H1 (cell line): ENCODE measurements at regions not wholly inside any gene's neighbourhood (a gene's known extent, or its start where the extent isn't known, plus 50 kb on each side); places are given as distances from the start of the nearest gene placed in this dataset.
A peak's percentile ranks its signal among the peaks of the same experiment; 100 is the strongest.

Experiments
- CTCF ChIA-PET: fragments of 300-600 bp; sonication (Branson Sonifier 250); formaldehyde crosslinking; loops from one replicate; lab custom pipeline; 2021; ENCODE audit not compliant: partially characterized antibody; lab: Charles Lee
- POLR2A ChIA-PET: fragments of 300-600 bp; sonication (Branson Sonifier 250); formaldehyde crosslinking; loops from one replicate; lab custom pipeline; 2021; ENCODE audit warnings: inconsistent platforms; ENCODE audit not compliant: partially characterized antibody; lab: Charles Lee
- DNase-seq, 2 experiments: peaks; one replicate each; pipeline versions ENCODE4 v3.0.0 to v3.0.0-alpha.2; 2010 to 2022; ENCODE audit warnings: low spot score in 2 of 2, low read depth in 1 of 2, mixed read lengths in 1 of 2
- FAIRE-seq: peaks from 2 replicates; lab custom pipeline; 2011; peaks lifted over from hg19 to GRCh38; lab: Jason Lieb, UNC
- H2AFZ ChIP-seq: 2 replicates; pipeline ENCODE4 v1.8.1; 2012; ENCODE audit warnings: low read length, inconsistent platforms
- H2AK5ac ChIP-seq: 2 replicates; pipeline ENCODE4 v1.6.1; 2013; ENCODE audit warnings: low read depth, low read length
- H2BK120ac ChIP-seq: replicated peaks from 2 replicates; pipeline ENCODE3; 2013; ENCODE audit warnings: low read depth, low read length, inconsistent platforms
- H2BK12ac ChIP-seq: 2 replicates; pipeline ENCODE4 v1.6.1; 2013; ENCODE audit warnings: low read depth, low read length
- H2BK15ac ChIP-seq: 2 replicates; pipeline ENCODE4 v1.6.1; 2013; ENCODE audit warnings: low read length
- H2BK20ac ChIP-seq: 2 replicates; pipeline ENCODE4 v1.6.1; 2013; ENCODE audit warnings: low read length
- H2BK5ac ChIP-seq: 2 replicates; pipeline ENCODE4 v1.6.1; 2013; ENCODE audit warnings: low read depth, low read length
- H3K14ac ChIP-seq: 2 replicates; pipeline ENCODE4 v1.6.1; 2013; ENCODE audit warnings: inconsistent platforms; ENCODE audit not compliant: insufficient read length
- H3K18ac ChIP-seq: 2 replicates; pipeline ENCODE4 v1.6.1; 2013; ENCODE audit warnings: low read length; ENCODE audit errors: extremely low read depth
- H3K23ac ChIP-seq: 2 replicates; pipeline ENCODE4 v1.6.1; 2013; ENCODE audit warnings: inconsistent platforms; ENCODE audit not compliant: insufficient read length
- H3K23me2 ChIP-seq: 2 replicates; pipeline ENCODE4 v1.6.1; 2013; ENCODE audit warnings: low read depth, low read length
- H3K27ac ChIP-seq: 2 replicates; pipeline ENCODE4 v1.6.1; 2011; ENCODE audit warnings: low read depth, low read length, inconsistent platforms
- H3K27me3 ChIP-seq, 4 experiments: replicated peaks in 1 of 4; 1 replicate in 1 of 4; 2 replicates in 3 of 4; pipeline versions ENCODE4 v1.6.1 to v1.8.1; 2011 to 2013; ENCODE audit warnings: low read length in 3 of 4, mild to moderate bottlenecking in 3 of 4, inconsistent platforms in 2 of 4, mixed read lengths in 2 of 4, moderate library complexity in 1 of 4; ENCODE audit not compliant: control insufficient read depth in 3 of 4, insufficient read depth in 3 of 4; ENCODE audit errors: extremely low read depth in 1 of 4
- H3K36me3 ChIP-seq, 4 experiments: 2 replicates each; pipeline versions ENCODE4 v1.6.1 to v1.8.1; 2011 to 2013; ENCODE audit warnings: mild to moderate bottlenecking in 4 of 4, low read length in 3 of 4, moderate library complexity in 2 of 4, control low read depth in 1 of 4, inconsistent platforms in 1 of 4; ENCODE audit not compliant: insufficient read depth in 4 of 4, control insufficient read depth in 2 of 4
- H3K4ac ChIP-seq: replicated peaks from 2 replicates; pipeline ENCODE3; 2013; ENCODE audit warnings: low read length, low read depth, mixed read lengths, inconsistent platforms; ENCODE audit not compliant: insufficient read length
- H3K4me1 ChIP-seq, 4 experiments: replicated peaks in 1 of 4; 1 replicate in 1 of 4; 2 replicates in 3 of 4; pipeline versions ENCODE4 v1.6.1 to v1.8.1; 2011 to 2013; ENCODE audit warnings: low read length in 3 of 4, inconsistent platforms in 2 of 4, mixed read lengths in 1 of 4; ENCODE audit not compliant: insufficient read depth in 4 of 4, control insufficient read depth in 3 of 4
- H3K4me2 ChIP-seq, 2 experiments: 2 replicates each; pipeline versions ENCODE4 v1.6.1 to v1.8.1; 2011 to 2013; ENCODE audit warnings: low read depth in 2 of 2, low read length in 2 of 2, control low read depth in 1 of 2, inconsistent platforms in 1 of 2, mild to moderate bottlenecking in 1 of 2; ENCODE audit not compliant: insufficient read depth in 1 of 2
- H3K4me3 ChIP-seq, 4 experiments: fragments of 200-600, 300-600 bp in 1 of 4; sonication (generic), shearing (Covaris generic), sonication (Bioruptor Twin) in 1 of 4; 2 replicates each; pipeline versions ENCODE4 v1.5.1 to v1.8.1; 2011 to 2016; ENCODE audit warnings: low read length in 4 of 4, low read depth in 3 of 4, control low read depth in 2 of 4, inconsistent platforms in 2 of 4, mild to moderate bottlenecking in 2 of 4, mixed read lengths in 1 of 4, moderate library complexity in 1 of 4; ENCODE audit not compliant: insufficient read depth in 2 of 4; ENCODE audit errors: extremely low read depth in 1 of 4
- H3K56ac ChIP-seq: replicated peaks from 2 replicates; pipeline ENCODE3; 2013; ENCODE audit warnings: low read depth, mild to moderate bottlenecking, mixed read lengths, low read length, inconsistent platforms; ENCODE audit not compliant: insufficient read length
- H3K79me1 ChIP-seq: 2 replicates; pipeline ENCODE4 v1.6.1; 2013; ENCODE audit warnings: low read depth, low read length, control low read depth
- H3K79me2 ChIP-seq, 2 experiments: 2 replicates each; pipeline versions ENCODE4 v1.6.1 to v1.8.1; 2012 to 2013; ENCODE audit warnings: low read length in 2 of 2, mild to moderate bottlenecking in 2 of 2, inconsistent platforms in 1 of 2; ENCODE audit not compliant: insufficient read depth in 2 of 2, control insufficient read depth in 1 of 2
- H3K9ac ChIP-seq, 4 experiments: replicated peaks in 1 of 4; 1 replicate in 1 of 4; 2 replicates in 3 of 4; pipeline versions ENCODE4 v1.6.1 to v1.8.1; 2011 to 2013; ENCODE audit warnings: low read depth in 3 of 4, low read length in 3 of 4, control low read depth in 2 of 4, mild to moderate bottlenecking in 2 of 4, moderate library complexity in 2 of 4, inconsistent platforms in 1 of 4; ENCODE audit errors: extremely low read depth in 1 of 4
- H3K9me3 ChIP-seq, 2 experiments: 2 replicates each; pipeline versions ENCODE4 v1.6.1 to v1.8.1; 2012 to 2013; ENCODE audit warnings: mild to moderate bottlenecking in 2 of 2, moderate library complexity in 2 of 2, control low read depth in 1 of 2, inconsistent platforms in 1 of 2, low read depth in 1 of 2, low read length in 1 of 2, mixed read lengths in 1 of 2; ENCODE audit not compliant: insufficient read depth in 2 of 2
- H4K20me1 ChIP-seq, 2 experiments: replicated peaks in 1 of 2; 2 replicates each; pipeline versions ENCODE3 to v1.8.1; 2011 to 2013; ENCODE audit warnings: inconsistent platforms in 2 of 2, low read length in 2 of 2, mild to moderate bottlenecking in 1 of 2; ENCODE audit not compliant: insufficient read depth in 2 of 2, control insufficient read depth in 1 of 2
- H4K5ac ChIP-seq: 2 replicates; pipeline ENCODE4 v1.6.1; 2013; ENCODE audit warnings: low read length, low read depth, mixed read lengths, inconsistent platforms; ENCODE audit not compliant: insufficient read length
- H4K8ac ChIP-seq: 2 replicates; pipeline ENCODE4 v1.8.0; 2013; ENCODE audit warnings: mild to moderate bottlenecking, moderate library complexity, low read length, inconsistent platforms; ENCODE audit not compliant: insufficient read depth; ENCODE audit errors: extremely low read depth
- H4K91ac ChIP-seq: replicated peaks from 2 replicates; pipeline ENCODE3; 2013; ENCODE audit warnings: low read length, mixed read lengths, inconsistent platforms; ENCODE audit not compliant: insufficient read length
- ASH2L ChIP-seq: fragments of 200-600, 300-600 bp; sonication (generic); IDR thresholded peaks from one replicate; pipeline ENCODE4 v1.7.1; 2017; ENCODE audit warnings: low read length
- CBX5 ChIP-seq: fragments of 300-800, 300-1000 bp; sonication (generic); IDR thresholded peaks from 2 replicates; pipeline ENCODE4 v1.7.1; 2016; ENCODE audit warnings: antibody characterized with exemption, low read length, low read depth
- CHD2 ChIP-seq: IDR thresholded peaks from 2 replicates; pipeline ENCODE4 v1.6.1; 2012; ENCODE audit warnings: low read length, improper control_type of control experiment
- EP300 ChIP-seq, 2 experiments: IDR thresholded peaks; 1 replicate in 1 of 2; 2 replicates in 1 of 2; pipeline ENCODE4 v1.6.1; 2011 to 2012; ENCODE audit warnings: low read depth in 2 of 2, low read length in 2 of 2, mild to moderate bottlenecking in 2 of 2, borderline replicate concordance in 1 of 2, inconsistent platforms in 1 of 2, moderate library complexity in 1 of 2
- GTF2F1 ChIP-seq: IDR thresholded peaks from 2 replicates; pipeline ENCODE4 v1.6.1; 2012; ENCODE audit warnings: low read depth, low read length, improper control_type of control experiment, borderline replicate concordance
- JUN ChIP-seq: IDR thresholded peaks from 2 replicates; pipeline ENCODE4 v1.6.1; 2011; ENCODE audit warnings: low read depth, mild to moderate bottlenecking, improper control_type of control experiment, low read length
- KDM5A ChIP-seq: fragments of 200-600 bp; IDR thresholded peaks from 2 replicates; pipeline ENCODE4 v1.7.1; 2012; ENCODE audit warnings: mild to moderate bottlenecking, low read length, inconsistent platforms, mixed read lengths
- POLR2A ChIP-seq, 2 experiments: IDR thresholded peaks; 1 replicate in 1 of 2; 2 replicates in 1 of 2; pipeline ENCODE4 v1.6.1; 2011; ENCODE audit warnings: low read depth in 2 of 2, low read length in 2 of 2, mild to moderate bottlenecking in 2 of 2; ENCODE audit errors: control extremely low read depth in 1 of 2
- SIN3A ChIP-seq, 2 experiments: IDR thresholded peaks in 1 of 2; conservative IDR thresholded peaks in 1 of 2; 2 replicates each; pipeline ENCODE4 v1.6.1; 2011 to 2012; ENCODE audit warnings: low read length in 2 of 2, improper control_type of control experiment in 1 of 2, low read depth in 1 of 2, mild to moderate bottlenecking in 1 of 2
- SIX5 ChIP-seq: IDR thresholded peaks from 2 replicates; pipeline ENCODE4 v1.6.1; 2011; ENCODE audit warnings: mild to moderate bottlenecking, low read depth, low read length
- SP4 ChIP-seq: IDR thresholded peaks from 2 replicates; pipeline ENCODE4 v1.6.1; 2012; ENCODE audit warnings: low read length, inconsistent platforms
- WGBS, 2 experiments: shearing (Covaris generic) in 1 of 2; methylation state at CpG; one replicate each; pipeline versions ENCODE4 v1.1.6 to v1.1.7; 2013 to 2015; ENCODE audit warnings: low lambda C conversion rate in 2 of 2, mixed read lengths in 2 of 2, inconsistent platforms in 1 of 2, low coverage in 1 of 2, missing lambda C conversion rate in 1 of 2; ENCODE audit not compliant: insufficient replicate concordance in 2 of 2, insufficient coverage in 1 of 2, insufficient read length in 1 of 2; ENCODE audit errors: extremely low coverage in 1 of 2, missing lambda C conversion rate in 1 of 2; 5-methylcytosine and 5-hydroxymethylcytosine counted together
- TF ChIP-seq, protein P1 (sequence below), 3 experiments: IDR thresholded peaks; 1 replicate in 2 of 3; 2 replicates in 1 of 3; pipeline versions ENCODE4 v1.5.1 to v1.6.1; 2011; ENCODE audit warnings: low read length in 3 of 3, mild to moderate bottlenecking in 3 of 3, inconsistent platforms in 2 of 3, low read depth in 1 of 3, moderate library complexity in 1 of 3; ENCODE audit not compliant: insufficient read depth in 1 of 3; ENCODE audit errors: control extremely low read depth in 1 of 3

DNA sequence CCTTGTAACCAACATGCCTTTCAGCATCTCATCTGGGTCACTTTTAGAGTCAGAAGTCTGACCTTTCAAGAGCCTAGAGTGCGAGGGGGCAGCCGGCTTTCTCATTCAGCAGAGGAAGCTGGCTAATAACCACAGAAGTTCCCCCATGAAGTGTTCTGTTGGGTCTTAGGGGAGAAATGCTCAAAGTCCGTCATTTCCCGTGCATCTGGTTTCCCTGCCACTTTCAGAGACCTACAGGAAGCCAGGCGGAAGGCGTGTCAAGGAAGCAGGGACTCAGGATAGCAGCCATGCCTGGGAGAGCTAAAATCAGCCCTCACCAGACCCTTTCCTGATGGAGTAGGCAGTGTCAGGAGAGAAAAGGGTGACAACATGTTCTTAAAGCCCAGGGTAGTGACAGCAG lies 301.8 kb upstream of the ID2 start:
- no peak overlapping the region for H2BK20ac ChIP-seq
- no peak overlapping the region for H3K4me2 ChIP-seq
- no peak overlapping the region for H3K23ac ChIP-seq
- no peaks in the 10 kb centered on the region for H3K23me2 ChIP-seq
- H3K79me2 ChIP-seq: no peaks in the 10 kb centered on the region
- H3K36me3 ChIP-seq: no peaks in the 10 kb centered on the region
- no peak overlapping the region for H3K18ac ChIP-seq
- H3K4ac ChIP-seq: no peak overlapping the region
- no peak overlapping the region for H2BK12ac ChIP-seq
- no peak overlapping the region for H3K14ac ChIP-seq
- H4K8ac ChIP-seq: no peak overlapping the region
- no peak overlapping the region for H3K27ac ChIP-seq
- ChIA-PET POLR2A (interaction anchor here (1.5 kb wide), 1 partner anchor 11 kb away, joined by 3 read pairs; no protein-coding TSS in a partner anchor), CTCF (interaction anchor here (1.2 kb wide), 1 partner anchor 314 kb away, joined by 3 read pairs; no protein-coding TSS in a partner anchor)
- no peak overlapping the region for H3K9ac ChIP-seq
- FAIRE-seq: no peak
- no peaks in the 10 kb centered on the region for H3K79me1 ChIP-seq
- H3K56ac ChIP-seq: no peak overlapping the region
- H2AK5ac ChIP-seq: no peak overlapping the region
- no peak overlapping the region for H3K4me3 ChIP-seq
- 92% methylated on average over 6 of the region's 6 CpGs; no CpG with 5 or more reads in 1 of the 2 experiments for WGBS, 2 experiments
- DNase-seq: no peak
- no peaks in the 10 kb centered on the region for H4K20me1 ChIP-seq
- H4K5ac ChIP-seq: no peak overlapping the region
- 0 out of 2 replicates have a peak overlapping the region, but pooled peaks have one; percentile 25 for H2BK15ac ChIP-seq
- H3K27me3 ChIP-seq: no peaks in the 10 kb centered on the region
- no peak overlapping the region for H2BK120ac ChIP-seq
- H4K91ac ChIP-seq: no peak overlapping the region
- peak overlapping the region; percentile 45; the same call in 1 of the 2 replicates for H2AFZ ChIP-seq
- no peaks in the 10 kb centered on the region for H3K4me1 ChIP-seq
- no peaks in the 10 kb centered on the region for H3K9me3 ChIP-seq
- no peak overlapping the region for H2BK5ac ChIP-seq
- TF ChIP-seq EP300 (IDR thresholded peaks at IDR 0.05; ENCODE audit: borderline replicate concordance in 1 of 2, low read depth in 2 of 2, low read length in 2 of 2): no peak
- no peak for TF ChIP-seq SP4
- TF ChIP-seq JUN: no peak
- no peak for TF ChIP-seq GTF2F1
- no peak for TF ChIP-seq POLR2A (IDR thresholded peaks at IDR 0.05; ENCODE audit: control extremely low read depth in 1 of 2, low read depth in 2 of 2, low read length in 2 of 2)
- TF ChIP-seq SIN3A (conservative IDR thresholded peaks at IDR 0.05 in 1 of 2, IDR thresholded peaks at IDR 0.05 in 1 of 2; ENCODE audit: low read depth in 1 of 2, low read length in 2 of 2): no peak
- TF ChIP-seq ASH2L: no peak
- no peak for TF ChIP-seq CBX5
- no peak for TF ChIP-seq CHD2
- TF ChIP-seq SIX5: no peak
- TF ChIP-seq, protein P1, sequence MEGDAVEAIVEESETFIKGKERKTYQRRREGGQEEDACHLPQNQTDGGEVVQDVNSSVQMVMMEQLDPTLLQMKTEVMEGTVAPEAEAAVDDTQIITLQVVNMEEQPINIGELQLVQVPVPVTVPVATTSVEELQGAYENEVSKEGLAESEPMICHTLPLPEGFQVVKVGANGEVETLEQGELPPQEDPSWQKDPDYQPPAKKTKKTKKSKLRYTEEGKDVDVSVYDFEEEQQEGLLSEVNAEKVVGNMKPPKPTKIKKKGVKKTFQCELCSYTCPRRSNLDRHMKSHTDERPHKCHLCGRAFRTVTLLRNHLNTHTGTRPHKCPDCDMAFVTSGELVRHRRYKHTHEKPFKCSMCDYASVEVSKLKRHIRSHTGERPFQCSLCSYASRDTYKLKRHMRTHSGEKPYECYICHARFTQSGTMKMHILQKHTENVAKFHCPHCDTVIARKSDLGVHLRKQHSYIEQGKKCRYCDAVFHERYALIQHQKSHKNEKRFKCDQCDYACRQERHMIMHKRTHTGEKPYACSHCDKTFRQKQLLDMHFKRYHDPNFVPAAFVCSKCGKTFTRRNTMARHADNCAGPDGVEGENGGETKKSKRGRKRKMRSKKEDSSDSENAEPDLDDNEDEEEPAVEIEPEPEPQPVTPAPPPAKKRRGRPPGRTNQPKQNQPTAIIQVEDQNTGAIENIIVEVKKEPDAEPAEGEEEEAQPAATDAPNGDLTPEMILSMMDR (IDR thresholded peaks at IDR 0.05; ENCODE audit: control extremely low read depth in 1 of 3, insufficient read depth in 1 of 3, low read depth in 1 of 3, low read length in 3 of 3): no peak
- TF ChIP-seq KDM5A: no peak
